Small intestine (tissue), 7 donors: ENCODE measurements at regions not wholly inside any gene's neighbourhood (a gene's known extent, or its start where the extent isn't known, plus 50 kb on each side); places are given as distances from the start of the nearest gene placed in this dataset.

Experiments
- DNase-seq, 2 donors: peaks; one replicate each; pipeline versions ENCODE4 v3.0.0 to v3.0.0-alpha.2; 2013
- FAIRE-seq: peaks from 2 replicates; lab custom pipeline; 2012; peaks lifted over from hg19 to GRCh38; lab: Jason Lieb, UNC
- H3K27ac ChIP-seq, 3 donors: one replicate each; pipeline ENCODE4 v1.5.1; 2013; ENCODE audit warnings: low read length in 2 of 3, mild to moderate bottlenecking in 2 of 3, control low read depth in 1 of 3, inconsistent platforms in 1 of 3, low read depth in 1 of 3, moderate library complexity in 1 of 3
- H3K27me3 ChIP-seq, 3 donors: one replicate each; pipeline ENCODE4 v1.6.1; 2013; ENCODE audit warnings: low read length in 3 of 3, inconsistent platforms in 1 of 3; ENCODE audit not compliant: control insufficient read depth in 3 of 3, insufficient read depth in 3 of 3
- H3K36me3 ChIP-seq, 3 donors: one replicate each; pipeline ENCODE4 v1.6.1; 2013; ENCODE audit warnings: low read length in 3 of 3, inconsistent platforms in 1 of 3, low read depth in 1 of 3, mild to moderate bottlenecking in 1 of 3, moderate library complexity in 1 of 3; ENCODE audit not compliant: control insufficient read depth in 3 of 3, insufficient read depth in 2 of 3
- H3K4me1 ChIP-seq, 3 donors: one replicate each; pipeline ENCODE4 v1.6.1; 2013; ENCODE audit warnings: low read length in 2 of 3, inconsistent platforms in 1 of 3, low read depth in 1 of 3, mild to moderate bottlenecking in 1 of 3, moderate library complexity in 1 of 3; ENCODE audit not compliant: control insufficient read depth in 3 of 3, insufficient read depth in 2 of 3
- H3K4me3 ChIP-seq, 3 donors: one replicate each; pipeline ENCODE4 v1.5.1; 2013; ENCODE audit warnings: low read length in 3 of 3, control low read depth in 1 of 3, inconsistent platforms in 1 of 3, low read depth in 1 of 3, mild to moderate bottlenecking in 1 of 3, moderate library complexity in 1 of 3
- H3K9me3 ChIP-seq, 2 donors: one replicate each; pipeline ENCODE4 v1.6.1; 2013; ENCODE audit warnings: low read depth in 1 of 2, low read length in 1 of 2; ENCODE audit not compliant: control insufficient read depth in 2 of 2, insufficient read depth in 1 of 2
- WGBS, 3 donors: extraction: QIAGEN DNeasy Blood & Tissue Kit; methylation state at CpG; one replicate each; pipeline ENCODE4 v1.1.7; 2013; 5-methylcytosine and 5-hydroxymethylcytosine counted together
- donor health status: healthy with polysubstance abuse.
- donor health status: control.
- donor health status: control.
- donor health status: Bipolar disorder and iron deficiency.
- donor health status: healthy.

- Histone ChIP-seq H3K27ac (no peak overlapping the region), H3K36me3 (no peaks in the 10 kb centered on the region), H3K4me3 (no peak overlapping the region), H3K4me1 (no peaks in the 10 kb centered on the region), H3K27me3 (no peaks in the 10 kb centered on the region), H3K9me3 (no peaks in the 10 kb centered on the region)
- no peak for FAIRE-seq
- 74 to 93% (median 90%) methylated on average over 4 of the region's 4 CpGs for WGBS, 3 donors
- DNase-seq: no peak
Measured at GRCh38 chr9:82149501-82149946, 161.0 kb downstream of the SPATA31D1 start.

GRCh38 chr9:82152181-82152580 is 163.6 kb downstream of the SPATA31D1 start:
- no peaks in the 10 kb centered on the region for H3K4me1 ChIP-seq
- no peak overlapping the region for H3K27ac ChIP-seq
- no peaks in the 10 kb centered on the region for H3K27me3 ChIP-seq
- FAIRE-seq (no peak), DNase-seq (no peak)
- 73 to 94% (median 76%) methylated on average over 1 of the region's 1 CpG for WGBS, 3 donors
- H3K36me3 ChIP-seq: no peaks in the 10 kb centered on the region
- H3K4me3 ChIP-seq: no peak overlapping the region
- H3K9me3 ChIP-seq: no peaks in the 10 kb centered on the region

GRCh38 chr9:82153032-82153431 is 164.5 kb downstream of the SPATA31D1 start:
- Histone ChIP-seq H3K27me3 (no peaks in the 10 kb centered on the region), H3K36me3 (no peaks in the 10 kb centered on the region), H3K4me1 (no peaks in the 10 kb centered on the region), H3K9me3 (no peaks in the 10 kb centered on the region), H3K4me3 (no peak overlapping the region), H3K27ac (no peak overlapping the region)
- FAIRE-seq: no peak
- no peak for DNase-seq

- H3K27me3 ChIP-seq: no peaks in the 10 kb centered on the region
- H3K4me1 ChIP-seq: no peaks in the 10 kb centered on the region
- no peaks in the 10 kb centered on the region for H3K9me3 ChIP-seq
- H3K4me3 ChIP-seq: no peak overlapping the region
- H3K36me3 ChIP-seq: no peaks in the 10 kb centered on the region
- 78 to 91% (median 84%) methylated on average over 2 of the region's 2 CpGs for WGBS, 3 donors
- FAIRE-seq (no peak), DNase-seq (no peak)
- H3K27ac ChIP-seq: no peak overlapping the region
Measured at GRCh38 chr9:82154573-82154972, 166.0 kb downstream of the SPATA31D1 start.

- no peak overlapping the region for H3K4me3 ChIP-seq
- no peaks in the 10 kb centered on the region for H3K4me1 ChIP-seq
- FAIRE-seq (no peak), DNase-seq (no peak)
- no peak overlapping the region for H3K27ac ChIP-seq
- no peaks in the 10 kb centered on the region for H3K9me3 ChIP-seq
- no peaks in the 10 kb centered on the region for H3K36me3 ChIP-seq
- H3K27me3 ChIP-seq: no peaks in the 10 kb centered on the region
- WGBS, 3 donors: 73 to 85% (median 82%) methylated on average over 3 of the region's 3 CpGs
Measured at GRCh38 chr9:82161876-82162275, 173.3 kb downstream of the SPATA31D1 start.

GRCh38 chr9:82164159-82164558 is 175.6 kb downstream of the SPATA31D1 start:
- no peaks in the 10 kb centered on the region for H3K9me3 ChIP-seq
- H3K27me3 ChIP-seq: no peaks in the 10 kb centered on the region
- WGBS, 3 donors: 84 to 90% (median 88%) methylated on average over 2 of the region's 2 CpGs
- H3K4me3 ChIP-seq: no peak overlapping the region
- FAIRE-seq (no peak), DNase-seq (no peak)
- no peaks in the 10 kb centered on the region for H3K4me1 ChIP-seq
- H3K27ac ChIP-seq: no peak overlapping the region
- H3K36me3 ChIP-seq: no peaks in the 10 kb centered on the region

GRCh38 chr9:82167296-82167695 is 178.7 kb downstream of the SPATA31D1 start:
- no peaks in the 10 kb centered on the region for H3K36me3 ChIP-seq
- H3K27me3 ChIP-seq: no peaks in the 10 kb centered on the region
- no peak for FAIRE-seq
- H3K27ac ChIP-seq: no peak overlapping the region
- no peaks in the 10 kb centered on the region for H3K4me1 ChIP-seq
- H3K9me3 ChIP-seq: no peaks in the 10 kb centered on the region
- DNase-seq: no peak
- H3K4me3 ChIP-seq: no peak overlapping the region
- 64 to 75% (median 68%) methylated on average over 4 of the region's 4 CpGs for WGBS, 3 donors

GRCh38 chr9:82168585-82168984 is 180.0 kb downstream of the SPATA31D1 start:
- Histone ChIP-seq H3K4me1 (no peaks in the 10 kb centered on the region), H3K27ac (no peak overlapping the region), H3K9me3 (no peaks in the 10 kb centered on the region), H3K36me3 (no peaks in the 10 kb centered on the region), H3K4me3 (no peak overlapping the region), H3K27me3 (no peaks in the 10 kb centered on the region)
- WGBS, 3 donors: 56 to 77% (median 64%) methylated on average over 3 of the region's 3 CpGs
- DNase-seq (no peak), FAIRE-seq (no peak)

- no peaks in the 10 kb centered on the region for H3K9me3 ChIP-seq
- 36 to 41% (median 40%) methylated on average over 3 of the region's 3 CpGs for whole genome bisulfite sequencing, 3 donors
- no peaks in the 10 kb centered on the region for H3K4me1 ChIP-seq
- DNase-seq (no peak), FAIRE-seq (no peak)
- no peaks in the 10 kb centered on the region for H3K27me3 ChIP-seq
- H3K4me3 ChIP-seq: no peak overlapping the region
- no peak overlapping the region for H3K27ac ChIP-seq
- no peaks in the 10 kb centered on the region for H3K36me3 ChIP-seq
Measured at GRCh38 chr9:82170866-82171265, 182.3 kb downstream of the SPATA31D1 start.
